ENCODE measurements at regions not wholly inside any gene's neighbourhood (a gene's known extent, or its start where the extent isn't known, plus 50 kb on each side); places are given as distances from the start of the nearest gene placed in this dataset.

DNA sequence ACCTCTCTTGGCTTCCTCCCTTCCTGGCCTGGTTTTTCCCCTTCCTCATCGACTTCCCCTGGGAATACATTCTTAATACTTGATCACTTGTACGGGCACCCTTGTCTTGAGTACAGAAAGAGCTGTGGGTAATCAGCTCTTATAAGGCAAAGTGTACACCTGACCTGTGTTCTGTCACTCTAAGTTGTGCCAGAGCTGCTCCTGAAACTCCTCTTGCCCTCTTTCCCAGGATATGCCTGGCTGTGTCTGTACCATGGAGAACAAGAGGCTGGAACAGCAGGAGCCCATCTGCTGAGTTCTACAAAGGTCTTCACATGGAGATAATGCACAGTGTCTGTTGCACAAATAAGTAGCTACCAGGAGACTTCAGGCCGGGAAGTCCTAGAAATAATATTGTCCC is 110.1 kb downstream of the FOXA2 start:
- H3K9me3 Mint-ChIP-seq (ENCODE audit: unreplicated experiment), result peaks cover 22% of the 10 kb centered on the region
- peaks cover 9% of the 10 kb centered on the region for H3K4me1 Mint-ChIP-seq (ENCODE audit: low read depth, unreplicated experiment)
- no peak overlapping the region for H3K4me3 Mint-ChIP-seq (ENCODE audit: unreplicated experiment)
- intact Hi-C loops (cut with micrococcal nuclease; ENCODE audit: unreplicated experiment), result loop anchor here (5.0 kb wide), 3 partner anchors 72 to 208 kb away; partner anchors contain the start of gene FOXA2
- no peak for DNase-seq
- no peaks in the 10 kb centered on the region for H3K27me3 ChIP-seq (replicated peaks; ENCODE audit: control insufficient read depth, insufficient read depth, low read length)
- CTCF ChIA-PET, result no interaction called here
- no peaks in the 10 kb centered on the region for H3K27me3 Mint-ChIP-seq (ENCODE audit: insufficient read depth, unreplicated experiment)
- H3K4me3 ChIP-seq (ENCODE audit: low read depth, low read length), result no peak overlapping the region
- no peaks in the 10 kb centered on the region for H3K36me3 Mint-ChIP-seq (ENCODE audit: insufficient read depth, unreplicated experiment)
- no peak overlapping the region for H3K27ac Mint-ChIP-seq (ENCODE audit: unreplicated experiment)
- POLR2A ChIA-PET, result no interaction called here
- H3K4me1 ChIP-seq, result peaks cover 17% of the 10 kb centered on the region
- H3K36me3 ChIP-seq (ENCODE audit: control insufficient read depth, insufficient read depth, low read length), result no peaks in the 10 kb centered on the region
- H3K9me3 ChIP-seq, result no peaks in the 10 kb centered on the region
- TF ChIP-seq, protein P1, sequence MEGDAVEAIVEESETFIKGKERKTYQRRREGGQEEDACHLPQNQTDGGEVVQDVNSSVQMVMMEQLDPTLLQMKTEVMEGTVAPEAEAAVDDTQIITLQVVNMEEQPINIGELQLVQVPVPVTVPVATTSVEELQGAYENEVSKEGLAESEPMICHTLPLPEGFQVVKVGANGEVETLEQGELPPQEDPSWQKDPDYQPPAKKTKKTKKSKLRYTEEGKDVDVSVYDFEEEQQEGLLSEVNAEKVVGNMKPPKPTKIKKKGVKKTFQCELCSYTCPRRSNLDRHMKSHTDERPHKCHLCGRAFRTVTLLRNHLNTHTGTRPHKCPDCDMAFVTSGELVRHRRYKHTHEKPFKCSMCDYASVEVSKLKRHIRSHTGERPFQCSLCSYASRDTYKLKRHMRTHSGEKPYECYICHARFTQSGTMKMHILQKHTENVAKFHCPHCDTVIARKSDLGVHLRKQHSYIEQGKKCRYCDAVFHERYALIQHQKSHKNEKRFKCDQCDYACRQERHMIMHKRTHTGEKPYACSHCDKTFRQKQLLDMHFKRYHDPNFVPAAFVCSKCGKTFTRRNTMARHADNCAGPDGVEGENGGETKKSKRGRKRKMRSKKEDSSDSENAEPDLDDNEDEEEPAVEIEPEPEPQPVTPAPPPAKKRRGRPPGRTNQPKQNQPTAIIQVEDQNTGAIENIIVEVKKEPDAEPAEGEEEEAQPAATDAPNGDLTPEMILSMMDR (IDR thresholded peaks at IDR 0.05; ENCODE audit: insufficient read depth in 1 of 2, low read depth in 1 of 2, low read length in 1 of 2, severe bottlenecking in 1 of 2, unreplicated experiment in 1 of 2), result no peak
- no TSS peak for BruUV-seq (replicated peaks)

DNA sequence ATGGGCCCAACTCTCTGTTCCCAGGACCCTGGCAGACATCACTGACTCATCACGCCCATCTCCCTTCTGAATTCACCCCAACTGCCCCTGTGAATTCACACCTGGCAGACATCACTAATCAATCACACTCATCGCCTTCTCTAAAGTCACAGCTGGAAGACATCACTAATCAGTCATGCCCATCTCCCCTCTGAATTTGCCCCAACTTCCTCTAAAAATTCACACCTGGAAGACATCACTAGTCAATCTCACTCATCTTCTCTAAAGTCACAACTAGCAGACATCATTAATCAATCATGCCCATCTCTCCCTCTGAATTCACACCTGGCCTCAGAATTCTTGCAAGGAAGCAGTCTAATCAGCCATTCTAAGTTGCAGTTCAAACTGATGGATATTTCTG is 111.1 kb downstream of the FOXA2 start:
- H3K36me3 Mint-ChIP-seq (ENCODE audit: insufficient read depth, unreplicated experiment), result no peaks in the 10 kb centered on the region
- TF ChIP-seq, protein P1 (IDR thresholded peaks at IDR 0.05; ENCODE audit: insufficient read depth in 1 of 2, low read depth in 1 of 2, low read length in 1 of 2, severe bottlenecking in 1 of 2, unreplicated experiment in 1 of 2), result no peak
- Histone ChIP-seq H3K36me3 (ENCODE audit: control insufficient read depth, insufficient read depth, low read length) (no peaks in the 10 kb centered on the region), H3K4me1 (peaks cover 17% of the 10 kb centered on the region), H3K27me3 (replicated peaks; ENCODE audit: control insufficient read depth, insufficient read depth, low read length) (no peaks in the 10 kb centered on the region), H3K9me3 (no peaks in the 10 kb centered on the region), H3K4me3 (ENCODE audit: low read depth, low read length) (no peak overlapping the region)
- no peak overlapping the region for H3K4me3 Mint-ChIP-seq (ENCODE audit: unreplicated experiment)
- peaks cover 9% of the 10 kb centered on the region for H3K4me1 Mint-ChIP-seq (ENCODE audit: low read depth, unreplicated experiment)
- intact Hi-C loops (cut with micrococcal nuclease; ENCODE audit: unreplicated experiment), result loop anchor here (5.0 kb wide), 3 partner anchors 71 to 209 kb away; partner anchors contain the start of gene FOXA2
- H3K27ac Mint-ChIP-seq (ENCODE audit: unreplicated experiment), result no peak overlapping the region
- H3K27me3 Mint-ChIP-seq (ENCODE audit: insufficient read depth, unreplicated experiment), result no peaks in the 10 kb centered on the region
- ChIA-PET POLR2A (no interaction called here), CTCF (no interaction called here)
- no TSS peak for BruUV-seq (replicated peaks)
- peaks cover 22% of the 10 kb centered on the region for H3K9me3 Mint-ChIP-seq (ENCODE audit: unreplicated experiment)
- no peak for DNase-seq

DNA sequence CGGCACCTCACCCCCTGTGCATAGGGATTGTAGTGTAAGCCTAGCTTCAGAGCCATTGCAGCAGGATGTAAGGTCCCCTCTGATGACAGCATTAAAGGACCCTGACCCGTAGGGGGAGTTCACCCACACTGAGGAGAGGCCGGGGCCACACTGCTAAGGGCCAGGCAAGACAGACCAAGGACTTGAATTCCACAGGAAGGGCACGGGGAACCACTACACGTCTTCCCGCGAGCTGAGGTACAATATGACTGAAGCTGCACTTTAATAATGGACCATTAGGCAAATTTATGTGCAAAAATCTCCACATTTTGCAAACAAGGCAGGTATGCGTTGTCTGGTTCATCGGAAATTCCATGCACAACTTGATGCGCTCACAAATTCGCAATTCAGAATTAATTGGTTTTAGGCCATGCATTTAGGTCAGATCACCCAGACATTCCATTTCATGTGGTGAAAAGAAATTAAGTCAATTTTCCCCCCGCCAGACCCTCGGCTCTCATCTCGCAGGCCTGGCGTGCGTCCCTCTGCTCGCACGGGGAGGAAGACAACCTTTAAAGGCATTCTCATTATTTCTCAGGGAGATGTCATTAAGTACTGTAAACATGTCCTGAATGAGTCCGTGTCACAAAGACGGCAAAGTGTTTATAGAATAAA is 111.8 kb downstream of the FOXA2 start:
- ChIA-PET CTCF (interaction anchor here (0.5 kb wide), 1 partner anchor 106 kb away, joined by 4 read pairs; no protein-coding TSS in a partner anchor), POLR2A (no interaction called here)
- no peaks in the 10 kb centered on the region for H3K9me3 ChIP-seq
- H3K36me3 Mint-ChIP-seq (ENCODE audit: insufficient read depth, unreplicated experiment), result no peaks in the 10 kb centered on the region
- H3K4me1 Mint-ChIP-seq (ENCODE audit: low read depth, unreplicated experiment), result peaks cover 9% of the 10 kb centered on the region
- no peak for DNase-seq
- no peak overlapping the region for H3K27ac Mint-ChIP-seq (ENCODE audit: unreplicated experiment)
- TF ChIP-seq, protein P1 (IDR thresholded peaks at IDR 0.05; ENCODE audit: insufficient read depth in 1 of 2, low read depth in 1 of 2, low read length in 1 of 2, severe bottlenecking in 1 of 2, unreplicated experiment in 1 of 2), result no peak
- no peaks in the 10 kb centered on the region for H3K27me3 ChIP-seq (replicated peaks; ENCODE audit: control insufficient read depth, insufficient read depth, low read length)
- H3K4me3 Mint-ChIP-seq (ENCODE audit: unreplicated experiment), result no peak overlapping the region
- H3K27me3 Mint-ChIP-seq (ENCODE audit: insufficient read depth, unreplicated experiment), result no peaks in the 10 kb centered on the region
- H3K4me3 ChIP-seq (ENCODE audit: low read depth, low read length), result no peak overlapping the region
- no peaks in the 10 kb centered on the region for H3K36me3 ChIP-seq (ENCODE audit: control insufficient read depth, insufficient read depth, low read length)
- H3K9me3 Mint-ChIP-seq (ENCODE audit: unreplicated experiment), result peaks cover 22% of the 10 kb centered on the region
- intact Hi-C loops (cut with micrococcal nuclease; ENCODE audit: unreplicated experiment), result loop anchor here (5.0 kb wide), 3 partner anchors 70 to 210 kb away; partner anchors contain the start of gene FOXA2
- H3K4me1 ChIP-seq, result peaks cover 17% of the 10 kb centered on the region
- BruUV-seq (replicated peaks), result no TSS peak

All from Caco-2 (cell line).